GM18867 (cell line): ENCODE measurements at regions not wholly inside any gene's neighbourhood (a gene's known extent, or its start where the extent isn't known, plus 50 kb on each side); places are given as distances from the start of the nearest gene placed in this dataset.

ENCODE experiments used
- ATAC-seq: cut with Tn5 transposase; IDR thresholded peaks from one replicate; pipeline ENCODE4 v1.9.1; 2021; ENCODE audit warnings: mild to moderate bottlenecking, moderate library complexity; ENCODE audit not compliant: unreplicated experiment

DNA sequence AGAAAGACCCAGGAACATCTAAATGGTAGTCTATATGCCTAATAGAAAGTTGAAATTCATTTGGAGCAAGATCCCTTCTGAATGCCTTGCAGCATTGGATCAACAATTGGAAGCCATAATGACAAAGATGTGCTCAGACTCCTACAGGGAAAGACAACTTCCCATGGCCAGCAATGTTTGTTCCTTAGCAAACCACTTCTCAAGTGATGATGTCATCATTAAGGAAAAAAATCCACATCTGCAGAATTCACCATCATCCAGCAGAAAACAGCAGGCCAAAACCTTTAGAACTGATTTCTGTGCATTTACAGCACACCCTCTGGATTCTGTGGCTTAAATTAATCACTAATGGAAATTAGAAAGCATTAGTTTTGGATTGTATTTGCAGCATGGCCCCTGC, 82.4 kb upstream of the ZIC3 start:
- no peak for ATAC-seq

- ATAC-seq = no peak
Observed at GRCh38 chrX:137482136-137482535, 83.8 kb upstream of the ZIC3 start.

GRCh38 chrX:137479386-137479785, 86.5 kb upstream of the ZIC3 start:
- no peak for ATAC-seq

GRCh38 chrX:137441711-137442110, 124.2 kb upstream of the ZIC3 start:
- ATAC-seq = no peak

GRCh38 chrX:137432609-137433008, 133.3 kb upstream of the ZIC3 start:
- peak; percentile 65 for ATAC-seq

- no peak for ATAC-seq
Observed at GRCh38 chrX:137431693-137432488, 134.0 kb upstream of the ZIC3 start.

GRCh38 chrX:137430984-137431475, 134.9 kb upstream of the ZIC3 start:
- ATAC-seq = no peak

GRCh38 chrX:137430301-137430700, 135.6 kb upstream of the ZIC3 start:
- no peak for ATAC-seq

DNA sequence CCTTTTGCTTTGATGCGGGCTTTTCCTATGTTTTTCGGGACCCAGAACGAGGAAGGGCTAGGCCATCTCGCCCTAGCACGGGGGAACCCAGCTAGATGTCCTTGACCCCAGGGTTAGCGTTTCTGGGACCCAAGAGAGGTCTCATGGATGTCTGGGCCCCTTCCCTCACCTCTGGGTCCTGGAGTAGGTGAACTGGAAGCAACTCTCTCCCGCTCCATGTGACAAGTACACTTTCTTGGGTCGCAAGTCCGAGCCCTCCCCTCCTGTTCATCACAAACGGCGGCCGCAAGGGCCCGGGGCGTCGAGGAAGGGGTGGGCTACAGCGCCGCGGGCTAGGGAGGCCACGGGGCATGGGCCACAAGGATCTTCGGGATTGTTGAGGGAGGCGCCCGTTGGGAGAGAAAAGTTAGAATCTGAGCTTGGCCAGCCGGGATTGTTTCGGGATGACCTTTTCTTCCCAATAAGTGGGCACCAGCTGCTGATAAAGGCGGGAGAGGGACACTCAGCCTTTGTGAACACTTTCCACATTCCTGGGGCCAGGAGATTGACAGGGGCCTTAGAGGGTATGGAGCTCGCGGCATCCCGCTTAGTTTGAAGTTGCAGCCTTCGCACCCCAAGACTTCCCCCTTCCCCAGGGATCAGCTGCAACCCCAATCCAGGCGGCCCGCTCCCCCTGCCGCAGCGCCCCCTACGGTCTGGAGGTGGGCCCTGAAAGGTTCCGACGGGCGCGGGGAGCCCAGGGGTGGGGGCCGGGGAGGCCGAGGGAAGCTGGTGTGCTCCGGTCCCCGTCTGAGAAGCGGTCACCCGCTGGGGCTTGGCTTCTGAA, 136.9 kb upstream of the ZIC3 start:
- no peak for ATAC-seq

DNA sequence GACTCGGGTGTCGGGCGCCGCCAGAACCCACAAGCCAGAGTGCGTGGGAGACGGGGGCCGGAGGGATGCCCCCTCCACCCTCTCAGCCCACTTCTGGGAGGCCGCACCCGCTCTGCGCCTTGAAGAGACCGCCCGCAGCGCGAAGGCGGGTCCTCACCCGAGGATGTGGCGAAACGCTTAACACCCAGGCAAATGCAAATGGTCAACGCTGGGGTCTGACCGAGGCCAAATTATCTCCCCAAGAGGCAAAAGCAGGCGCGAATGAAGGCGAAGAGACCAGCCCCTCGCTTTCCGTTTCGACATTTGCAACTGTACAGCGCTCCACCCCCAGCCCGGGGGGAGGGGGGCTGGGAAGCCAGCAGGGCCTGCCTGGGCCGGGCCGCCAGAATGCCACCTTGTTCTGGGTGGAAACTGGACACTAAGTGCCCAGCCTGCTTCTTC, 137.7 kb upstream of the ZIC3 start:
- ATAC-seq = no peak

GRCh38 chrX:137427816-137428215, 138.1 kb upstream of the ZIC3 start:
- no peak for ATAC-seq

DNA sequence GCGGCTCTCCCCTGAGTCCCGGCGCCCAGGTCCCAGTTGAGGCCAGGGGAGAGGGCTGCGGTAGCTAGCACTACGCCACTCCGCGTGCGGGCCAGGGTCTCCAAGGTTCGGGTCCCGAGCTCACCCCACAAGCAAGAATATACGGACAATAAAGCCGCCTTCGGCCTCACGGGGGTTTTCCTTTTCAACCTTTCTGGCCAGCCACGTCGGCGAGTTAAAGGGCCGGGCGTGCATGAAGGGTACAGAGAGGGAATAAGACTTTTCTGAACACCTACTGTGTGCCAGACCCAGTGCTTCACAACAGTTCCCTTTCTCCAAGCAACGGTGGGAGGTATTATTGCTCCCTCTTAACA, 138.5 kb upstream of the ZIC3 start:
- ATAC-seq = no peak

DNA sequence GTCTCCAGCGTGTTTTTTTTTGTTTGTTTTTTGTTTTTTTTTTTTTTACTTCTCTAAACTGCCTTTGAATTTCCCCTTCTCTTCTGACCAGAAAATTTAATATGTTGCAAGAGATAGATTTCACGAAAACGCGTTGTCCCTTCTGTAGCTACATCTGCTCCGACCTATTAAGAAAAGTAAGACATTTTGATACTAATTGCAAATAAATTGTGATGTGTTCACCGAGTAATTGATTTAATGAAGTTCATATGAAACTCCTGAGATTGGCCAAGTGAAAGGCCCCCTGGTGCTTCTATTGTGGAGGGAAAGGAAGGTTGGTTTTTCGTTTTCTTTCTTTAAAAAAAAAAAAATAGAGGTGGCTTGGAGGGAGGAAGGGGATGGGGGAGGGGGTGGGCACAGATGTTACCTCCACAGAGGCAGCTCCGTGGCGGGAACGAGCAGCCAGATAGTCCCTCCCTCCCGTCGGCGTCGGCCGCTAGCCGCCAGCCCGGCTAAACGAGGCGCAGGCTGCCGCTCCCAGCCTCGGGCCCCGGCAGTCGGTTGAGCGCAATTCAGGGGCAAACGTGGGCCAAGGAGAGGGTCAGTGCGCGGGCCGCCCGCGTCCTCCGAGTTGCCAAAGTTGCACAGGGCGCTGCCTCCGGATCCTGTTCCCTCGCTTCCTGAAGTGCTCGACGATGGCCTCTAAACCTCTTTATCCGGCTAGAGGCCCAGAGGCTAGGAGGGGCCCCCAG, 139.1 kb upstream of the ZIC3 start:
- no peak for ATAC-seq

- no peak for ATAC-seq
Observed at GRCh38 chrX:137425986-137426385, 139.9 kb upstream of the ZIC3 start.

DNA sequence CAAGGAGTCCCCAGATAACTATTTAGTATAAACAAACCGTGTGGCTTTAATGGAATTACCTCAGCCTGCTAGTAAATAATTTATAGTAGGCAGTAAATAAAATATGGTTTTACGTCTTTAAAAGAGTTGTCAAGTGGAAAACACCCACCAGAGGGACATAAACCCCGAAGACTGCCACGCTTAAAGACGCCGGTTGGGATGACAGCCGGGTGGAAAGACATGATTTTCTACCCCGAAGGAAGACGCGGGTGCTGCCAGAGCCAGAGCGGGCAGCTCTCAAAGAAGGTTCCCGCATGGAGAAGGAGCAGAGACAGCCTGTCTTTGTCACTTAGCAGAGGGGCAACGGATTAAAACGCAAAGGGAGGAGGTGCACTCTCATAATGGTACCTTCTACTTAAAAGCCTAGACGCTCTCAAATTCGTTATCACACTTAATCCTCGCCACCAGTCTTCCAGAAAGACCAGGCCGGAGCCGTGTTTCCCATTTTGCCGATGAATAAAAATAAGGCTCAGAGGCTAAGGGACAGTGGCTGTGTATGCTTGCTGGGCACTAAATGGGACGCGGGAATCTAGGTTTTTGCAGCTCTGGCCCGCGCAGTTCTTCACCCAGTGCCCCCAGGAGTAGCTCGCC, 140.5 kb upstream of the ZIC3 start:
- ATAC-seq = no peak

- ATAC-seq = no peak
Observed at GRCh38 chrX:137424679-137425078, 141.2 kb upstream of the ZIC3 start.

- ATAC-seq = no peak
Observed at GRCh38 chrX:137423241-137423640, 142.7 kb upstream of the ZIC3 start.

DNA sequence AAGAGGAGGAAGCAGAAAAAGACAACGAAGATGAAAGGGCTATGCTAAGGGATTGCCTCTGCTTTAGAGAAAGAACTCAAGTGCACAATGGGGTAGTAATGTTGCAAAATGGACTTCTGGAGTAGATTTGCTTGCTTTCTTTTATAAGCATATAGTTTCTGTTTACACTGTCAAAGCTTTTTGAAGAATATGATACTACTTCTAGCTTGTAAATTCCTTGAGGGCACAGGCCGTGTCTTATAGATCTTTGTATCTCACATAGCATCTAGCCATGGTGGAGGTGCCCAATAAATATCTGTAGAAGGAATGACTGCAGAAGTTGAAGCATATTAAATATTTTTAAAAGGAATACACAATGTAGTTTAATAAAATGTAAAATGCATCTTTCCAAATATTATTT, 147.8 kb upstream of the ZIC3 start:
- no peak for ATAC-seq

DNA sequence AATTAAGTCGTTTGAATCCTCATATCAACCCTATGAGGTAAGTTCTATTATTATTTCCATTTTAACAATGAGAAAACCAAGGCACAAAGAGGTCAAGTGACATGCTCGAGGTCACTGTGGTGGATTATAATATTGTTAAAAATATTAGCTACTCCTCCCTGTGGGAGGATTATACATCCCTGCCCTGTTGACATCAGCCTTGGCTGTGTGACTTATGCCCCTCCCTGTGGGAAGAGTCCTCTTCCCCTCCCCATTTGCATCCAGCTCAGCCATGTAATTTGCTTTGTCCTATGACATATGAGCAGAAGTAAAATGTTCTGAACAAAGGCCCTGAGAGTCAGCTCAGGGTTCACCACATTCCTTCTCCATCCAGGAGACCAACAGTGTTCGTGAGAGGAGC, 152.7 kb upstream of the ZIC3 start:
- no peak for ATAC-seq

GRCh38 chrX:137405449-137406140, 160.3 kb upstream of the ZIC3 start:
- ATAC-seq = no peak
